GM21360 (cell line): ENCODE measurements at regions not wholly inside any gene's neighbourhood (a gene's known extent, or its start where the extent isn't known, plus 50 kb on each side); places are given as distances from the start of the nearest gene placed in this dataset.

ENCODE experiments used
- ATAC-seq: cut with Tn5 transposase; IDR thresholded peaks from one replicate; pipeline ENCODE4 v1.9.1; 2021; ENCODE audit warnings: mild to moderate bottlenecking, moderate library complexity; ENCODE audit not compliant: unreplicated experiment

DNA sequence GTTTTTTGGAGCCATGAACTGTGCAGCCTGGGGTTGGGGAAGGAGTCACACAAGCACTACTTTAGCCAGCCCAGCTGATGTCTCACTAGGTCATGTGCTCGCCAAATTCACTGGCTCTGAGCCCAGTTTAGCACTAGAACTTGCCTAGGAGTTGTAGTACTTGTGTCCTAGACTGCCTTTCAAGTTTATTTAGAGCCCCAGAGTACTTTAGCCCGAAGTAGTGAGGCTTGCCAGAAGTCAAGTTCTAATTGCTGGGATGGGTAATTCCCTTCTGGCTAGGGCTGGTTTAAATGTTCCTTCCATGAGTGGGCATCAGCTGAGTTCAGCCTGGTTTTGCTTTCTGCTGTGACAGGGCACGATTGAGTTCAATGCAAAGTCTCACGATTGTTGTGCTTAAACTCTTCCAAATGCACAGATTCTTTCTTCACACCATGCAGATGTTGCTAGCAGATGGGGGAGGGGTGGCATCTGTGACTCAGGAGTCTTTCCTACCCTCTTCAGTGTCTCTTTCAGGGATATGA lies 228.2 kb upstream of the ZPLD1 start:
- ATAC-seq = no peak

GRCh38 chr3:102207151-102207571 lies 227.7 kb upstream of the ZPLD1 start:
- no peak for ATAC-seq

DNA sequence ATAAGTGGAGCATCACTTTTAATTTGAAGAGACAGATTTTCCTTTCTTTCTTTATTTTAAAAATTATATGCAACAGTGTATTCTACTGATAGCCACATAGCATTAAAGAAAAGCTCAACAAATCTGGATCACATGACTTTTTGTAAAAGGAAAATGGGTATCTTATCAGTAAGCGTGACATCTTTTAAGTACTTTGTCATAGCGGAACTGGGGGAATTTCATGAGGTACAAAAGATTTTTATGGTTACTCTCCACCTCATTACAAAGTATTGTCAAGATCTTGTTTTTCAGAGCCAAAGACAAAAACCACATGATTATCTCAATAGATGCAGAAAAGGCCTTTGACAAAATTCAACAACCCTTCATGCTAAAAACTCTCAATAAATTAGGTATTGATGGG lies 219.6 kb upstream of the ZPLD1 start:
- no peak for ATAC-seq

DNA sequence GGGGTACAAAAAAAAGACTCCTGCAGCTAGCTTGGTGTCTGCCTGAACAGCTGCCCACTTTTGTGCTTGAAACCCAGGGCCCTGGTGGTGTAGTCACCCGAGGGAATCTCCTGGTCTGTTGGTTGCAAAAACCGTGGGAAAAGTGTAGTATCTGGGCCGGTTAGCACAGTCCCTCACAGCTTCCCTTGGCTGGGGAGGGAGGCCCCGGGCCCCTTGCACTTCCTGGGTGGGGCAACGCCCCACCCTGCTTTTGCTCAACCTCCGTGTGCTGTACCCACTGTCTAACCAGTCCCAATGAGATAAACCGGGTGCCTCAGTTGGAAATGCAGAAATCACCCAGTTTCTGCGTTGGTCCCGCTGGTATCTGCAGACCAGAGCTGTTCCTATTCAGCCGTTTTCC lies 211.7 kb upstream of the ZPLD1 start:
- ATAC-seq = no peak

GRCh38 chr3:102224171-102224570 lies 210.6 kb upstream of the ZPLD1 start:
- ATAC-seq = peak; percentile 63

GRCh38 chr3:102225005-102225404 lies 209.8 kb upstream of the ZPLD1 start:
- no peak for ATAC-seq

DNA sequence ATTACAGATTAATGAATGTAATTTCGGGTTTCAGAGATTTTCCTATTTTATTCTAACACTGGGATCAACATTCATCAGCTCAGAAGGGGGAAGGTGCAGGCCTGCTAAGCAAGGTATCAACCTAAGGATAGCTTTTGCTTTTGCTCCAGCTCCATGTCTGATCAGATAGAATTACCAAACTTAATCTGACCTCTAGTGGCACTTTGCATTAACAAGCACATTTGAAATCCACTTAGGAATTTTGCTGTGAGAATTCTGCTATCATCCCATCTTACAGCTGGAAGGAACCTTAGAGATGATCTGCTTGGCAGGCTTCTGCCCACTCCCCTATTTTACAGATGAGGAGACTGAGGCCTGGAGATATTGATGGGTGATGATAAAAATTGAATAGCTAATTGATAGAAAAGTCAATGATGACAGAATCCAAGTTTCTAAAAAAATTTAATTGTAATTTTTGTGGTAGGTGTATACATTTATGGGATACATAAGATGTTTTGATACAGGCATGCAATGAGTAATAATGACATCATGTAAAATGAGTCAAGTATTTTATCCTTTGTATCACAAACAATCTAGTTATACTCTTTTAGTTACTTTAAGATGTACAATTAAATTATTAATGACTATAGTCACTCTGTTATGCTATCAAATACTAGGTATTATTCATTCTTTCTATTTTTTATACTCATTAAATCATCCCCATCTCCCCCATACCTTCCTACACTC lies 209.2 kb upstream of the ZPLD1 start:
- peak; percentile 53 for ATAC-seq

DNA sequence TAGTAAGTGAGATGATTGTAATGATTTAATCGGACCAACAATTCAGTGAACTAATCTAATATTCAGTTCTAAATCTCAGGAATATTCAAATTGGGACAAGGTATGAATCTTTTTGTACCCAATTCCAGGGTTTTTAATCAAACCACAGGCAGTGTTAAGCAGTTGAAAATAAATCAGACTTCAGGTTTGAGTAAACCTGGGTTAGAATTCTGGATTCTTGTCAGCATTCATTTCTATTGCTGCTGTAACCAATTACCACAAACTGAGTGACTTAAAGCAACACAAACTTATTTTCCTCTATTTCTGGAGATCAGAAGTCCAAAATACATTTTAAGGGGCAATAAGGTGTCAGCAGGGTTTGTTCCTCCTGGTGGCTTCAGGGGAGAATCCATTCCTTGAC lies 208.4 kb upstream of the ZPLD1 start:
- no peak for ATAC-seq

DNA sequence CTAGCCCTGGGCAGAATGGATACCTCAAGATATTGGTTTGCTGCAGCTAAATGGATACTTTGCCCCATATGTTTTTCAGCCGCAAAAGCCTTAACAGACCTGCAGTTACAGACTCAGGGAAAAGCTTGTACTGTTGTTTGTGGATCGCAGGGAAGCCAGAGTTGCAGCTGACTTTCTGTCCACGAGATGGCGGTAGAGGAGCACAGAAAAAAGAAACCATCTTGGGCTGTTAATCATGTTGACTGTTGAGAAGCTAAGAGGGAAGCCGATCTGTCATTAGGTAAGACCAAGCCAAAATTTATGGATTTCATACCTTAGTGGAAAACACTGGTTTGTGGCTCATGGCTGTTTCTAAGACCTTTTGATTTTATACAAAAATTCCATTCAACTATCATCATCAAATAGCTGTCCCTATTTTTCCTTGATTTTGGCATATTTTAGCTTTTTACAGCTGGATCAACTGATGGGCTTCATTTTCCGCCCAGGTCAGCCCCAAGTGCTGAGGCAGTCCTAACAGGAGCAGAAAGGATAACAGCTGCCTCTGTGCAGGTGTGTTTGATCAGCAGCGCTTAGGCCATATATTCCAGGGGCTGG lies 205.7 kb upstream of the ZPLD1 start:
- peak; percentile 36 for ATAC-seq

GRCh38 chr3:102230057-102230456 lies 204.8 kb upstream of the ZPLD1 start:
- ATAC-seq = no peak

DNA sequence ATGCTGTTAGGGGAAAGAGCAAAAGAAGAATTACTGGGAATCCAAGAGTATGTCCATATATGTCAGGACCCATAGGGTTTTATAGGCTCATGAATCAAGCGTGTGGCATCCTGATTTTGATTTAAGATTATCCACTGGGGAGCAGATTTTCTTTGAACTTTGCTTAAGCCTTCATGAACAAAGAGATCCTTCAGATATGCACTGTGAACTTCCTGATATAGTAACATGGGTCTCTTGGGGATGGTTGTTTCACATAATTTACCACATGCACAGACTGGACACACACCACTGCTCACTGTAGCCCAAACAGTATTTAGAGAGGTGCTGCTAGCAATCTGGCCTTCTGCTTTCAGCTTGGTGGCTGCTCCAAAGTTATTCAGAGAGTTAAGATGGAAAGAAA lies 200.9 kb upstream of the ZPLD1 start:
- peak; percentile 97 for ATAC-seq

DNA sequence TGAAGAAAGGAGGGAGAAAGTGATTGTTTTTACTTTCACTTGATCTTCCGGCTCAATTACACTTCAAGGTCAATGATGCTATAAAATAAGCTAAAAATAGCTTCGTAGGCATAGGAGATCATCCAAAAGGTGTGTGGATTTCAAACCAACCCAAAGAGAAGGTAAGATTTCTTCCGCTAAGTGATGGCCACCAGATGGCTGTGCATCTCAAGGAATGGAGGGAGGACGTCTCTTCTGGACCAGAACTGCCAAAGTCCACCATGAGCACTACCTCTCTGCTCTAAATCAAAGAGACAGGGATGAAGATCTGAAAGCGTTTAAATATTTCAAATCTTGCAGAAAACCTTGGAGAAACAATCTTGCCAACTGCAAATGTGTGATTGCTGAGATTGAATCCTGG lies 199.1 kb upstream of the ZPLD1 start:
- no peak for ATAC-seq

- no peak for ATAC-seq
Measured at GRCh38 chr3:102237181-102237580, 197.6 kb upstream of the ZPLD1 start.

DNA sequence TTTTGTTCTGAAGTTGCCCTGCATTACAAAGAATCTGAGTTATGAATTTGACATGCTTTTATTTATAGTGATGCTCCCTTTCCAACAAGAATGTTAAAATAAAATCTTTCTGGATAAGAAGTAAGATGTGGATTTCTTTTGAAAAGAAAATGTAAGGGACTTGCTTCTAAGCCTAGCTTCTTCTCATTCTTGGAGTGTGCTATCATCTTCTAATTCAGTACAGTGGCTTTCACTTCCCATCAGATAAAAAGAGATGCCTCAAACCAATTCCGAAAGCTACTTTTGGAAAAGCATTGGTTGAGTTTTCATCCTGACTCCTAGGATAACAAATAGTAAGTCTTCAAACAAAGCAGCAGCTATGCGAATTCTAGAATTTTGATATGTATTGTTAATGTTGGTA lies 197.0 kb upstream of the ZPLD1 start:
- ATAC-seq = no peak

- no peak for ATAC-seq
Measured at GRCh38 chr3:102238362-102238761, 196.5 kb upstream of the ZPLD1 start.

DNA sequence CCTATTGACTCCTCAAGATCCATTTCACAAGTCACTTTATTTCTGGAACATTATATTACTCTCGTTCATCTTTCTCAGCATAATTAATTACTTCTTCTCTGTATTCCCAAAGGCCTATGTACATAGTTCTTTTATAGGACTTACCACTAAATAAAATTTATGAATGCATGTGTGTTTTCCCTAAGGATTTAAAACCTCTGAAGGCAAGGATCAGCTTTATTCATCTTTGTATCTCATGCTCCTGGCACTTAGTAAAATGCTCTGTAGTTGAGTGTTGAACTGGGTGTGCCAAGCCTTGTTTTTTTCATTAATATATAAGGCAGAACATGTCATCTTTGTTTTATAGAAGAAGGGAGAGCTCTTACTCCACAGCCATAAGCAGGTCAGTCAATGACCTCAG lies 194.1 kb upstream of the ZPLD1 start:
- ATAC-seq = no peak

DNA sequence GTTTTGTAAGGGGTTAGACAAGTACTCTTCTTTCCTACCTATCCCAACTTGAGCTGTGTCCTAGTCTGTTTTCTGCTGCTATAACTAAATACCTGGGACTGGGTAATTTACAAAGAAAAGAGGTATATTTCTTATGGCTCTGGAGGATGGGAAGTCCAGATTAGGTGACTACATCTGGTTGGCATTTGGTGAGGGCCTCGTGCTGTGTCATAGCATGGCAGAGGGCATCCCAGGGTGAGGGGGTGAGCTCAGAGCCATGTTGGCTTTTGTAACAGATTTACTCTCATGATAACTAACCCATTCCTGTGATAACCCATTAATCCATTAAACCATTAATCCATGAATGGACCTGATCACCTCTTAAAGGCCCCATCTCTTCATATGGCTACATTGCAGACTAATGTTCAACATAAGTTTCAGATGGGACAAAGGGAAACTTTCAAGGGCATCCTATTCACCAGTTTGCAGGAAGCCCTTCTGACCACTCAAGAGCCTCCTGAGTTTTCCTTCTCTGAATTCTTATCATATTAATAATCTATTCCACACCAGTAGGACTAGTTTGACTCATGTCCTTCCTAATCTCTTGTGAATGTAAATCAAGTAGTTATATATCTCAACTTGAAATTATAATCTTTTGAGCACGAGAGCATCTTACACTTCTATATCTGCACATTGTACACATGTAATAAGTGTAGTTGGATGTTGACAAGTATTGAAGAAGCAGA lies 185.7 kb upstream of the ZPLD1 start:
- no peak for ATAC-seq

DNA sequence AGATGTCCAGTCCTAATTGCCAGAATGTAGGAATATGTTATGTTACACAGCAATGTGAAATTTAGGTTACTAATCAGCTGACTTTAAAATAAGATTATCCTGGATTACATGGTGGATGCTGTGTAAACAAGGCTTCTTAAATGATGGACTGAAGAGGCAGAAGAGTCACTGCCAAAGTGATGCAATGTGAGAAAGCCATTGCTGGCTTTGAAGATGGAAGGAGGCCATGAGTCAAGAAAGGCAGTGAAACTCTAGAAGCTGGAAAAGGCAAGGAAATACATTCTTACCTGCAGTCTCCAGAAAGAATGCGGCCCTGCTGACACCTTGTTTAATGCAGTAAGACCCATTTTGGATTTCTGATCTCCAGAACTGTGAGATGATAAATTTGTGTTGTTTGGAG lies 179.1 kb upstream of the ZPLD1 start:
- no peak for ATAC-seq

- peak; percentile 94 for ATAC-seq
Measured at GRCh38 chr3:102258666-102259227, 176.1 kb upstream of the ZPLD1 start.

- no peak for ATAC-seq
Measured at GRCh38 chr3:102259663-102260062, 175.2 kb upstream of the ZPLD1 start.

- ATAC-seq = peak; percentile 75
Measured at GRCh38 chr3:102265720-102266119, 169.1 kb upstream of the ZPLD1 start.

DNA sequence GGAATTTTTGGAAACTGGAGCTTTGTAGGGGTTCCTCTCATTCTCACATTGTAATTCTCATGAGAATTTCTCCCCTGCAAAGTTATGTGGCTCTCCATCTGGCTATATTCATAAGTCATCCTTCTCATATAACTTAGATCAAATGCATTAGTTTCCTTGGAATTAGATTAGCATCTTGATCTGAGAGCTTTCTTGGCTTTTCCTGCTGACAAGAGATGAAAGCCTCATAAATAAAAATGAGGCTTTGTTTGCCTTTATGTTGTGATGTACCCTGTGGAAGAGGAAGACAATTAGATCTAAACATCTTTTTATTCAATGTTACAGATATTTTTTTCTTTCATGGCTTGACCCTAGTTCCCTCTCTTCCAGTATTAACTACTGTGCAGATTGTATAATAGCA lies 165.4 kb upstream of the ZPLD1 start:
- ATAC-seq = no peak
